ENCODE measurements at regions not wholly inside any gene's neighbourhood (a gene's known extent, or its start where the extent isn't known, plus 50 kb on each side); places are given as distances from the start of the nearest gene placed in this dataset.
"Not testable (repeated sequence)": the region's sequence is repeated elsewhere in the genome, so short reads cannot be mapped to it uniquely, and the experiment has no call there.

DNA sequence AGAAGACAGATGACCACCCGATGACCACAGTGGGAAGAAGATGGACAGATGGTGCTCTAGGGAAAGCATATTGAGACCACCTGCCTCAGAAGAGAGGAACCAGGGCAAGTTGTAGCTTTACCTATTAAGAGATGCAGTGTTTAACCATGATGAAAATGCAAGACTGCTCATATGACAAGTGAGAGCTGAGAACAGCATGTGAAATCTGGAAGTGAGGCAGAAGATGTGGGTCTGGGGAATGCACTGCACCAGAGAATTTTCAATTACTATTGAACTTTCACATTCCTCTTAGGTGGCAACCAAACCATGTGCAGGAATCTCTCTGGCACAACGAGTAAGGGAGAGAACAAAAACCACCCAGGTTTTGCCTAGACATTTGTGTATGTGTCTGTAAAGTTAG is 184.8 kb upstream of the CRIM1 start:
- TF ChIP-seq MYC (IDR thresholded peaks at IDR 0.05; ENCODE audit: low read depth, low read length): no peak
- TF ChIP-seq, protein P1, sequence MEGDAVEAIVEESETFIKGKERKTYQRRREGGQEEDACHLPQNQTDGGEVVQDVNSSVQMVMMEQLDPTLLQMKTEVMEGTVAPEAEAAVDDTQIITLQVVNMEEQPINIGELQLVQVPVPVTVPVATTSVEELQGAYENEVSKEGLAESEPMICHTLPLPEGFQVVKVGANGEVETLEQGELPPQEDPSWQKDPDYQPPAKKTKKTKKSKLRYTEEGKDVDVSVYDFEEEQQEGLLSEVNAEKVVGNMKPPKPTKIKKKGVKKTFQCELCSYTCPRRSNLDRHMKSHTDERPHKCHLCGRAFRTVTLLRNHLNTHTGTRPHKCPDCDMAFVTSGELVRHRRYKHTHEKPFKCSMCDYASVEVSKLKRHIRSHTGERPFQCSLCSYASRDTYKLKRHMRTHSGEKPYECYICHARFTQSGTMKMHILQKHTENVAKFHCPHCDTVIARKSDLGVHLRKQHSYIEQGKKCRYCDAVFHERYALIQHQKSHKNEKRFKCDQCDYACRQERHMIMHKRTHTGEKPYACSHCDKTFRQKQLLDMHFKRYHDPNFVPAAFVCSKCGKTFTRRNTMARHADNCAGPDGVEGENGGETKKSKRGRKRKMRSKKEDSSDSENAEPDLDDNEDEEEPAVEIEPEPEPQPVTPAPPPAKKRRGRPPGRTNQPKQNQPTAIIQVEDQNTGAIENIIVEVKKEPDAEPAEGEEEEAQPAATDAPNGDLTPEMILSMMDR (IDR thresholded peaks at IDR 0.05; ENCODE audit: low read depth, low read length): no peak
- TF ChIP-seq POLR2A (IDR thresholded peaks at IDR 0.05; ENCODE audit: extremely low read depth, insufficient read length): no peak
- TF ChIP-seq, protein P2, sequence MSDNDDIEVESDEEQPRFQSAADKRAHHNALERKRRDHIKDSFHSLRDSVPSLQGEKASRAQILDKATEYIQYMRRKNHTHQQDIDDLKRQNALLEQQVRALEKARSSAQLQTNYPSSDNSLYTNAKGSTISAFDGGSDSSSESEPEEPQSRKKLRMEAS (IDR thresholded peaks at IDR 0.05; ENCODE audit: low read depth, low read length): no peak
- DNase-seq (ENCODE audit: low read depth): no peak
- H3K4me3 ChIP-seq (ENCODE audit: low read depth, low read length): no peak overlapping the region

DNA sequence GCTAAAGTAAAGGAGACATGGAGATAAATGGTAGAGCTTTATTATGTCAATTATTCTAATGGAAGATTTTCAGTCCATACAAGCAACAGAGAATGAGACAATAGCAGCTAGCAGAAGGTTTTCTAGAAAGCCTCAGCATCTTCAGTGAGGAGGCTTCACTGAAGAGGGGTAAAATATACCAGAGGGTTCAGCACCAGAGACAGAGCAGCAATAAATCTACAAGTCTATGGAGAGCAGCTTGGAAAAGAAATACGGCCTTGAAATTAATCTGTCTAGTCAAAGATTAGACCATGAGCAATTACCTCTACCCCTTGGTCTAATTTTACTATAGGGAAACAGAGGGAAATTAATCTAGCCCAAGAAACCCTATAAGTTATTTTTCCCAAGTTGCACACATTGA is 185.7 kb upstream of the CRIM1 start:
- no peak for DNase-seq (ENCODE audit: low read depth)
- TF ChIP-seq, protein P1 (IDR thresholded peaks at IDR 0.05; ENCODE audit: low read depth, low read length): no peak
- TF ChIP-seq, protein P2 (IDR thresholded peaks at IDR 0.05; ENCODE audit: low read depth, low read length): no peak
- TF ChIP-seq MYC (IDR thresholded peaks at IDR 0.05; ENCODE audit: low read depth, low read length) (no peak), POLR2A (IDR thresholded peaks at IDR 0.05; ENCODE audit: extremely low read depth, insufficient read length) (no peak)
- H3K4me3 ChIP-seq (ENCODE audit: low read depth, low read length): no peak overlapping the region

DNA sequence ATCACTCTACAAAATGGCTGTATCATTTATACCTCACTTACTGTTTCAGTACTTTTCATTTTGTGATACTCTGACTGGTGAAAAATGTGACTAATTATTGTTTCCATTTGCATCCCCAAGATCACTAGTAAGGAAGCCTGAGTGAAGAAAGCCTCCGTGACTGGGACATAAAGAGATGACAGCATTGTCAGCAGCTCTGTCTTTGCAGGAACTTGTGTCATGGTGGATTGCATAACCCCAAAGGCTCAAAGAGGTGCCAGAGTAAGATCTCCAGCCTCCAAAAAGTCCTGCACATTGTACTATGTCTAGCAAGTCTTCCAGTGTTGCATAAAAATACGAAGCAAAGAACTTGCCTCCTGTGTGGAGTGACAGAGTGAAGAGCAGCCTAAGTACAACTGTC is 187.5 kb upstream of the CRIM1 start:
- TF ChIP-seq, protein P2 (IDR thresholded peaks at IDR 0.05; ENCODE audit: low read depth, low read length): no peak
- TF ChIP-seq, protein P1 (IDR thresholded peaks at IDR 0.05; ENCODE audit: low read depth, low read length): no peak
- TF ChIP-seq POLR2A (IDR thresholded peaks at IDR 0.05; ENCODE audit: extremely low read depth, insufficient read length) (no peak), MYC (IDR thresholded peaks at IDR 0.05; ENCODE audit: low read depth, low read length) (no peak)
- no peak overlapping the region for H3K4me3 ChIP-seq (ENCODE audit: low read depth, low read length)
- DNase-seq (ENCODE audit: low read depth): peak; percentile 65

DNA sequence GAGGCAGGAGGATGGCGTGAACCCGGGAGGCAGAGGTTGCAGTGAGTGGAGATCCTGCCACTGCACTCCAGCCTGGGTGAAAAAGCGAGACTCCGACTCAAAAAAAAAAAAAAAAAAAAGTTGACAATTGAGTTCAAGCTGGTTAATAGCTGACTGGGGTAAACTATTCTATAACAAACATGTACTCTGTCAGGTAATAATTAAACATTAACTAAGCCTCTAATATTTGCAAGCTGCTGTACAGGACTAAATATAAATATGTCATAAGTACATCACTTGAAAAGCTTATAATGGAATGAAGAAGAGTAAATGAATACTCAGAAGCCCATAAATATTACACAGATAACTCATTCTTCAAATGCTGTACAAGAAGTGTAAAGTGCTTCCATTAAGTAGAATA is 190.4 kb upstream of the CRIM1 start:
- no peak for DNase-seq (ENCODE audit: low read depth)

DNA sequence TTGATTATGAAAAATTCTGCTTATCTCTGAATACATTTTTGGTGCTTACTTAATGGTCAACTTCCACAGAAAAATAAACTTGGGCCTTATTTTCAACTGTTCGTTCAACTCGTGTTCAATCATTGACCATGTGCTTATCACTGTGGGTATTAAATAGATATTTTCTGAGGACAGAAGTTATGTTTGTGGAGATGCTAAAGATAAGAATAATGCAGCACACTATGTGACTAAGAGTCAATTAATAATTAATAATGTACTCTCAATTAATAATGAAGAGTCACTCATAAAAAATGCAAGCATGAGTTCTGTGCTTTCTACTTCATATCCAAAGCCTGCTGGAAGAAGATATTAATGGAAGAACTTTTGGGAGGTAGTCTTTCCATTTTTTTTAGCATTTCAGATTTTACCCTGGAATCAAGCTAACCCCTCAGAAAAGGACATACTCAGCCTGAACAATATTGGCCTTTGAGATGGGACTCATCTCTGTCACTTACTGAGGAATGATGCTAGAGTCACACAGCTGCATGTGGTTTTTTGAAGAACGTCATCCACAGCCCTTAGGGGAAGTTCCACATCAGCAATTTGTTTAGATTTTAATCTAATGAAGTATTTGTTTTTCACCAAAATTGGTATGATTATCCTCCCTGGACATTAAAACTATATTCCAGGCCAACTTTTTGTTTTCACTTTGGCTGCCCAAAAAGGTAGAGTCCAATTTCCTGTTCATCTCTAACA is 191.9 kb upstream of the CRIM1 start:
- no peak for TF ChIP-seq POLR2A (IDR thresholded peaks at IDR 0.05; ENCODE audit: extremely low read depth, insufficient read length)
- TF ChIP-seq, protein P2 (IDR thresholded peaks at IDR 0.05; ENCODE audit: low read depth, low read length): no peak
- TF ChIP-seq MYC (IDR thresholded peaks at IDR 0.05; ENCODE audit: low read depth, low read length): no peak
- TF ChIP-seq, protein P1 (IDR thresholded peaks at IDR 0.05; ENCODE audit: low read depth, low read length): no peak
- no peak for DNase-seq (ENCODE audit: low read depth)
- H3K4me3 ChIP-seq (ENCODE audit: low read depth, low read length): no peak overlapping the region

More for the DNA sequence above, 190.4 kb upstream of the CRIM1 start:
- no peak overlapping the region for H3K4me3 ChIP-seq (ENCODE audit: low read depth, low read length)
- TF ChIP-seq POLR2A (IDR thresholded peaks at IDR 0.05; ENCODE audit: extremely low read depth, insufficient read length) (no peak), MYC (IDR thresholded peaks at IDR 0.05; ENCODE audit: low read depth, low read length) (no peak)
- TF ChIP-seq, protein P2 (IDR thresholded peaks at IDR 0.05; ENCODE audit: low read depth, low read length): no peak

DNA sequence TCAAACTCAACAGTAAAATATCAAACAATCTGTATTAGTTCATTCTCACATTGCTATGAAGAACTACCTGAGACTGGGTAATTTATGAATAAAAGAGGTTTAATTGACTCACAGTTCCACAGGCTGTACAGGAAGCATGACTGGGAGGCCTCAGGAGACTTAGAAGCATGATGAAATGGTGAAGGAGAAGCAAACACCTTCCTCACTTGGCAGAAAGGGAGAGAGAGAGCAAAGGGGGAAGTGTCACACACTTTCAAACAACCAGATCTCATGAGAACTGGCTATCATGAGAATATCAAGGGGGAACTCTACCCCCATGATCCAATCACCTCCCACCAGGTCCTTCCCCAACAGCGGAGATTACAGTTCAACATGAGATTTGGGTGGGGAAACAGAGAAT is 198.5 kb upstream of the CRIM1 start:
- H3K4me3 ChIP-seq (ENCODE audit: low read depth, low read length): not testable (repeated sequence)
- DNase-seq (ENCODE audit: low read depth): peak; percentile 31
